Keratinocyte (primary cell): ENCODE measurements at regions not wholly inside any gene's neighbourhood (a gene's known extent, or its start where the extent isn't known, plus 50 kb on each side); places are given as distances from the start of the nearest gene placed in this dataset.

Source experiments
- DNase-seq: peaks from one replicate; pipeline ENCODE4 v3.0.0-alpha.2; 2011; ENCODE audit warnings: low read depth, missing footprints, low spot score
- FAIRE-seq: peaks from 2 replicates; lab custom pipeline; 2011; peaks lifted over from hg19 to GRCh38; lab: Jason Lieb, UNC
- H2AFZ ChIP-seq: 2 replicates; pipeline ENCODE4 v1.6.0; 2012; ENCODE audit warnings: low read length, control low read depth, inconsistent platforms; ENCODE audit not compliant: control insufficient read depth
- H3K27ac ChIP-seq: 2 replicates; pipeline ENCODE4 v1.5.1; 2011; ENCODE audit warnings: low read length; ENCODE audit not compliant: control insufficient read depth, insufficient read depth
- H3K27me3 ChIP-seq: 3 replicates; pipeline ENCODE4 v1.6.0; 2011; ENCODE audit warnings: low read length; ENCODE audit not compliant: control insufficient read depth, insufficient read depth; ENCODE audit errors: extremely low read depth
- H3K36me3 ChIP-seq, 2 experiments: 2 replicates in 1 of 2; 3 replicates in 1 of 2; pipeline ENCODE4 v1.5.1; 2011; ENCODE audit warnings: low read length in 2 of 2, mild to moderate bottlenecking in 1 of 2; ENCODE audit not compliant: control insufficient read depth in 2 of 2, insufficient read depth in 2 of 2; ENCODE audit errors: extremely low read depth in 1 of 2
- H3K4me1 ChIP-seq: 3 replicates; pipeline ENCODE4 v1.5.1; 2011; ENCODE audit warnings: low read length; ENCODE audit not compliant: control insufficient read depth, insufficient read depth; ENCODE audit errors: extremely low read depth
- H3K4me2 ChIP-seq: 3 replicates; pipeline ENCODE4 v1.6.0; 2011; ENCODE audit warnings: low read depth, low read length; ENCODE audit not compliant: control insufficient read depth, insufficient read depth; ENCODE audit errors: extremely low read depth
- H3K4me3 ChIP-seq, 3 experiments: fragments of 200-600 bp in 1 of 3; sonication (generic) in 1 of 3; 2 replicates in 2 of 3; 3 replicates in 1 of 3; pipeline ENCODE4 v1.5.1; 2011 to 2016; ENCODE audit warnings: low read length in 3 of 3, mild to moderate bottlenecking in 3 of 3, control low read depth in 2 of 3, inconsistent platforms in 1 of 3, low read depth in 1 of 3, mixed read lengths in 1 of 3, mixed run types in 1 of 3, moderate library complexity in 1 of 3; ENCODE audit not compliant: control insufficient read depth in 2 of 3, insufficient read depth in 2 of 3; ENCODE audit errors: extremely low read depth in 1 of 3
- H3K79me2 ChIP-seq: 2 replicates; pipeline ENCODE4 v1.6.0; 2012; ENCODE audit warnings: low read length; ENCODE audit not compliant: control insufficient read depth, insufficient read depth
- H3K9ac ChIP-seq: 3 replicates; pipeline ENCODE4 v1.6.0; 2011; ENCODE audit warnings: low read length; ENCODE audit not compliant: control insufficient read depth, insufficient read depth; ENCODE audit errors: extremely low read depth
- H3K9me1 ChIP-seq: 3 replicates; pipeline ENCODE4 v1.6.0; 2011; ENCODE audit warnings: low read length; ENCODE audit not compliant: control insufficient read depth, insufficient read depth; ENCODE audit errors: extremely low read depth
- H3K9me3 ChIP-seq: 2 replicates; pipeline ENCODE4 v1.5.1; 2012; ENCODE audit warnings: low read depth, low read length; ENCODE audit not compliant: control insufficient read depth
- H4K20me1 ChIP-seq: 3 replicates; pipeline ENCODE4 v1.6.0; 2011; ENCODE audit warnings: low read length; ENCODE audit not compliant: control insufficient read depth, insufficient read depth; ENCODE audit errors: extremely low read depth
- CTCF ChIP-seq, 3 experiments: IDR thresholded peaks in 1 of 3; conservative IDR thresholded peaks in 1 of 3; optimal IDR thresholded peaks in 1 of 3; 2 replicates in 2 of 3; 3 replicates in 1 of 3; pipeline versions ENCODE3 to v1.5.1; 2011; ENCODE audit warnings: low read length in 3 of 3, mild to moderate bottlenecking in 3 of 3, moderate library complexity in 2 of 3, control low read depth in 1 of 3, inconsistent platforms in 1 of 3; ENCODE audit not compliant: insufficient read depth in 2 of 3; ENCODE audit errors: extremely low read depth in 1 of 3
- EZH2 ChIP-seq: IDR thresholded peaks from one replicate; pipeline ENCODE4 v1.6.1; 2012; ENCODE audit warnings: inconsistent platforms, mild to moderate bottlenecking, low read length, moderate library complexity
- dilution Hi-C: fragments of 300-500 bp; cut with MboI; formaldehyde crosslinking; loops from one replicate; pipeline ENCODE4 v1.7.0; 2020; ENCODE audit warnings: low sequenced_read_pairs; ENCODE audit not compliant: extremely low pct_ligation_motif_present

- Histone ChIP-seq H3K27ac (no peak overlapping the region), H3K4me2 (no peak overlapping the region), H4K20me1 (no peaks in the 10 kb centered on the region), H3K4me3 (no peak overlapping the region), H3K79me2 (no peaks in the 10 kb centered on the region), H3K9me1 (no peaks in the 10 kb centered on the region), H2AFZ (no peak overlapping the region), H3K9me3 (no peaks in the 10 kb centered on the region), H3K36me3 (no peaks in the 10 kb centered on the region), H3K4me1 (no peaks in the 10 kb centered on the region), H3K27me3 (no peaks in the 10 kb centered on the region), H3K9ac (no peak overlapping the region)
- DNase-seq (no peak), FAIRE-seq (no peak)
- dilution Hi-C loops: no loop called here
- TF ChIP-seq CTCF (optimal IDR thresholded peaks at IDR 0.05 in 1 of 3, IDR thresholded peaks at IDR 0.05 in 1 of 3, conservative IDR thresholded peaks at IDR 0.05 in 1 of 3; ENCODE audit: extremely low read depth in 1 of 3, insufficient read depth in 2 of 3, low read length in 3 of 3) (no peak), EZH2 (no peak)
These were observed 684.4 kb downstream of the ZEB2 start for GRCh38 chr2:143835481-143835880.

- H3K4me3 ChIP-seq: no peak overlapping the region
- no peak overlapping the region for H2AFZ ChIP-seq
- H3K4me2 ChIP-seq: no peak overlapping the region
- dilution Hi-C loops: no loop called here
- no peaks in the 10 kb centered on the region for H3K9me1 ChIP-seq
- no peaks in the 10 kb centered on the region for H4K20me1 ChIP-seq
- no peaks in the 10 kb centered on the region for H3K9me3 ChIP-seq
- H3K9ac ChIP-seq: no peak overlapping the region
- DNase-seq (no peak), FAIRE-seq (no peak)
- no peak overlapping the region for H3K27ac ChIP-seq
- TF ChIP-seq EZH2 (no peak), CTCF (optimal IDR thresholded peaks at IDR 0.05 in 1 of 3, IDR thresholded peaks at IDR 0.05 in 1 of 3, conservative IDR thresholded peaks at IDR 0.05 in 1 of 3; ENCODE audit: extremely low read depth in 1 of 3, insufficient read depth in 2 of 3, low read length in 3 of 3) (no peak)
- H3K4me1 ChIP-seq: no peaks in the 10 kb centered on the region
- H3K79me2 ChIP-seq: no peaks in the 10 kb centered on the region
- H3K27me3 ChIP-seq: no peaks in the 10 kb centered on the region
- no peaks in the 10 kb centered on the region for H3K36me3 ChIP-seq
These were observed 686.8 kb downstream of the ZEB2 start for GRCh38 chr2:143833015-143833660.
